Prostate gland (tissue), 2 donors: ENCODE measurements at regions not wholly inside any gene's neighbourhood (a gene's known extent, or its start where the extent isn't known, plus 50 kb on each side); places are given as distances from the start of the nearest gene placed in this dataset.

ENCODE experiments used
- POLR2A ChIP-seq: fragments of 450-650 bp; IDR thresholded peaks from one replicate; pipeline ENCODE4 v1.6.1; 2016; ENCODE audit warnings: antibody characterized with exemption, mild to moderate bottlenecking
- POLR2AphosphoS5 ChIP-seq: sonication (generic); formaldehyde crosslinking; IDR thresholded peaks from one replicate; pipeline ENCODE4 v1.6.1; 2017; ENCODE audit warnings: antibody characterized with exemption
- TF ChIP-seq, protein P1 (sequence below), 4 experiments: fragments of 200-600 bp in 2 of 4; fragments of 450-650 bp in 2 of 4; sonication (generic) in 2 of 4; IDR thresholded peaks; 1 replicate in 3 of 4; 2 replicates in 1 of 4; pipeline ENCODE4 v1.5.1; 2016 to 2019; ENCODE audit warnings: antibody characterized with exemption in 4 of 4, mild to moderate bottlenecking in 2 of 4, moderate library complexity in 2 of 4

DNA sequence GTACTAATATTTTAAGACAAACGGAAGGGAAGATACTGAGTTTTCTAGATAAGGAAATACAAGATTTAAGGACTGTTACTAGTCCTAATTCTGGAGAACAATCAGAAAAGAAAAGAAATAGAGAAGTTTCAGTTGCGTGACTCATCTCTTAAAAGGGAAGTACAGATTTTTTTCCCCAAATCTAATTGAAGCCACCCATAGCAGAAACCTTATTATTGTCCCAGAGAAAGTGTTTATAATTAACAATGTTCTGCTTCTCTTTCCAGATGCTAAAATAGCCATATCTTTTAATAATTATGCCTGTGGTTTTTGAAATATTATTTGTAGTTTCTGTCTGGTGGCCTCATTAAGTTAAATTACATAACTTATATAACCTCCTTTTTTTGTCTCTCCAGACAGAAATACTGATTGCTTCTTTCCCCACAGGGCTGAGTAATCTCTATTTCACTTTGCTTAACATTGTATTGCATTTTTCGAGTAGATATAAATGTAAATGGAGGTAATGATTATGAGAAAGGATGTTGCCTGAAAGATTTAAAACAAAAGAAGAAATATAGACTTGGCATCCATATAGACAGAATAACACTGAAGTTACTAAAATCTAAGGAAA lies 240.7 kb upstream of the MBL2 start:
- TF ChIP-seq, protein P1, sequence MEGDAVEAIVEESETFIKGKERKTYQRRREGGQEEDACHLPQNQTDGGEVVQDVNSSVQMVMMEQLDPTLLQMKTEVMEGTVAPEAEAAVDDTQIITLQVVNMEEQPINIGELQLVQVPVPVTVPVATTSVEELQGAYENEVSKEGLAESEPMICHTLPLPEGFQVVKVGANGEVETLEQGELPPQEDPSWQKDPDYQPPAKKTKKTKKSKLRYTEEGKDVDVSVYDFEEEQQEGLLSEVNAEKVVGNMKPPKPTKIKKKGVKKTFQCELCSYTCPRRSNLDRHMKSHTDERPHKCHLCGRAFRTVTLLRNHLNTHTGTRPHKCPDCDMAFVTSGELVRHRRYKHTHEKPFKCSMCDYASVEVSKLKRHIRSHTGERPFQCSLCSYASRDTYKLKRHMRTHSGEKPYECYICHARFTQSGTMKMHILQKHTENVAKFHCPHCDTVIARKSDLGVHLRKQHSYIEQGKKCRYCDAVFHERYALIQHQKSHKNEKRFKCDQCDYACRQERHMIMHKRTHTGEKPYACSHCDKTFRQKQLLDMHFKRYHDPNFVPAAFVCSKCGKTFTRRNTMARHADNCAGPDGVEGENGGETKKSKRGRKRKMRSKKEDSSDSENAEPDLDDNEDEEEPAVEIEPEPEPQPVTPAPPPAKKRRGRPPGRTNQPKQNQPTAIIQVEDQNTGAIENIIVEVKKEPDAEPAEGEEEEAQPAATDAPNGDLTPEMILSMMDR (IDR thresholded peaks at IDR 0.05): no peak
- no peak for TF ChIP-seq POLR2AphosphoS5
- no peak for TF ChIP-seq POLR2A
